Transverse colon (tissue), 4 donors: ENCODE measurements at regions not wholly inside any gene's neighbourhood (a gene's known extent, or its start where the extent isn't known, plus 50 kb on each side); places are given as distances from the start of the nearest gene placed in this dataset.
"Not testable (repeated sequence)": the region's sequence is repeated elsewhere in the genome, so short reads cannot be mapped to it uniquely, and the experiment has no call there.

Source experiments
- DNase-seq: peaks from one replicate; pipeline ENCODE4 v3.0.0-alpha.2; 2019
- H3K27ac ChIP-seq, 4 donors: fragments of 200-600 bp; sonication (generic); 2 replicates each; pipeline ENCODE4 v1.5.1; 2016 to 2018; ENCODE audit warnings: inconsistent platforms in 4 of 4
- H3K27me3 ChIP-seq: fragments of 200-600 bp; sonication (generic); 2 replicates; pipeline ENCODE4 v1.5.1; 2017; ENCODE audit warnings: inconsistent platforms
- H3K36me3 ChIP-seq, 4 donors: fragments of 200-600 bp; sonication (generic); 2 replicates each; pipeline ENCODE4 v1.5.1; 2017 to 2019; ENCODE audit warnings: inconsistent platforms in 4 of 4
- H3K4me1 ChIP-seq, 4 donors: fragments of 200-600 bp; sonication (generic); 2 replicates each; pipeline ENCODE4 v1.5.1; 2017 to 2020; ENCODE audit warnings: inconsistent platforms in 4 of 4
- H3K4me3 ChIP-seq, 4 donors: fragments of 200-600 bp; sonication (generic); 1 replicate in 1 of 4; 2 replicates in 3 of 4; pipeline versions ENCODE4 v1.5.1 to v1.6.1; 2017 to 2019; ENCODE audit warnings: inconsistent platforms in 4 of 4
- H3K9me3 ChIP-seq, 2 donors: fragments of 200-600 bp; sonication (generic); 2 replicates each; pipeline ENCODE4 v1.5.1; 2017 to 2019; ENCODE audit warnings: inconsistent platforms in 2 of 2
- EP300 ChIP-seq: sonication (generic); formaldehyde crosslinking; IDR thresholded peaks from one replicate; pipeline ENCODE4 v1.6.1; 2017; ENCODE audit warnings: antibody characterized with exemption, low read depth
- POLR2A ChIP-seq: fragments of 450-650 bp; IDR thresholded peaks from one replicate; pipeline ENCODE4 v1.6.1; 2016; ENCODE audit warnings: antibody characterized with exemption, mild to moderate bottlenecking, moderate library complexity
- POLR2AphosphoS5 ChIP-seq, 3 donors: sonication (generic); formaldehyde crosslinking; IDR thresholded peaks; one replicate each; pipeline ENCODE4 v1.6.1; 2016; ENCODE audit warnings: antibody characterized with exemption in 3 of 3
- WGBS, 2 donors: methylation state at CpG; one replicate each; pipeline ENCODE4 v1.1.5; 2018; ENCODE audit warnings: low coverage in 1 of 2; 5-methylcytosine and 5-hydroxymethylcytosine counted together
- in situ Hi-C, 4 donors: fragments of 200-750 bp; cut with MboI; loops; one replicate each; pipeline versions ENCODE4 v1.15.0 to v1.15.1; 2017; ENCODE audit warnings: low sequenced_read_pairs in 3 of 4, low pct_ligation_motif_present in 1 of 4, low pct_unique_long_range_greater_than_20kb in 1 of 4
- intact Hi-C: fragments of 100-400 bp; cut with DNase I; formaldehyde crosslinking; loops from one replicate; pipeline ENCODE4 v1.15.1; 2023; ENCODE audit warnings: low total_unique reads
- TF ChIP-seq, protein P1 (sequence below), 5 experiments: fragments of 200-600 bp in 3 of 5; fragments of 450-650 bp in 2 of 5; sonication (generic) in 3 of 5; IDR thresholded peaks; 1 replicate in 2 of 5; 2 replicates in 3 of 5; pipeline ENCODE4 v1.5.1; 2016 to 2017; ENCODE audit warnings: antibody characterized with exemption in 5 of 5, inconsistent platforms in 3 of 5, mild to moderate bottlenecking in 2 of 5, moderate library complexity in 1 of 5

GRCh38 chr2:34147780-34148179 is 548.7 kb upstream of the FAM98A start:
- in situ Hi-C loops, result no loop called here
- no peak overlapping the region for H3K4me3 ChIP-seq
- WGBS, 2 donors, result 92% methylated on average over 8 of the region's 8 CpGs; no CpG with 5 or more reads in 1 of the 2 donors

DNA sequence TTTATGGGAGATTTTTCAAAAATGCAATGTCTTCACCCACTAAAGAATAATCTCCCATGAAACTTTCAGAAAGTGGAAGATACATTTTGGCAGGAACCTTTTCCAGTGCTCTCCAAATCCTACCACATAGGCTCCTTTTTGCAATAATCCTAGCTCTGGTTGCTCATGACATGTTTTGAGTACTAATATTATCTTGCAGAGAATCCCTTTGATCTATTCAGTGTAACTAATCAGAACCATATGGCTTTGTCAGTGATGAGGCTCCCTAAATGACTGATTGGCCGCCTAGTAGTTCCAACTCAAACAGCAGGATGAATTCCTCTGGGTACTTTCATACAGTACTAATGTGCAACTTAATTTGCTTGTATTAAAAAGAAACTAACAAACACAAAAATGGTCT is 544.0 kb upstream of the FAM98A start:
- TF ChIP-seq, protein P1, sequence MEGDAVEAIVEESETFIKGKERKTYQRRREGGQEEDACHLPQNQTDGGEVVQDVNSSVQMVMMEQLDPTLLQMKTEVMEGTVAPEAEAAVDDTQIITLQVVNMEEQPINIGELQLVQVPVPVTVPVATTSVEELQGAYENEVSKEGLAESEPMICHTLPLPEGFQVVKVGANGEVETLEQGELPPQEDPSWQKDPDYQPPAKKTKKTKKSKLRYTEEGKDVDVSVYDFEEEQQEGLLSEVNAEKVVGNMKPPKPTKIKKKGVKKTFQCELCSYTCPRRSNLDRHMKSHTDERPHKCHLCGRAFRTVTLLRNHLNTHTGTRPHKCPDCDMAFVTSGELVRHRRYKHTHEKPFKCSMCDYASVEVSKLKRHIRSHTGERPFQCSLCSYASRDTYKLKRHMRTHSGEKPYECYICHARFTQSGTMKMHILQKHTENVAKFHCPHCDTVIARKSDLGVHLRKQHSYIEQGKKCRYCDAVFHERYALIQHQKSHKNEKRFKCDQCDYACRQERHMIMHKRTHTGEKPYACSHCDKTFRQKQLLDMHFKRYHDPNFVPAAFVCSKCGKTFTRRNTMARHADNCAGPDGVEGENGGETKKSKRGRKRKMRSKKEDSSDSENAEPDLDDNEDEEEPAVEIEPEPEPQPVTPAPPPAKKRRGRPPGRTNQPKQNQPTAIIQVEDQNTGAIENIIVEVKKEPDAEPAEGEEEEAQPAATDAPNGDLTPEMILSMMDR (IDR thresholded peaks at IDR 0.05), result no peak
- TF ChIP-seq POLR2A, result no peak
- no peak for TF ChIP-seq POLR2AphosphoS5 (IDR thresholded peaks at IDR 0.05)
- no peak for TF ChIP-seq EP300

More at GRCh38 chr2:34147780-34148179, 548.7 kb upstream of the FAM98A start:
- Histone ChIP-seq H3K36me3 (no peaks in the 10 kb centered on the region), H3K27ac (no peak overlapping the region), H3K27me3 (no peaks in the 10 kb centered on the region), H3K4me1 (no peaks in the 10 kb centered on the region), H3K9me3 (no peaks in the 10 kb centered on the region)
- intact Hi-C loops, result no loop called here
- TF ChIP-seq, protein P1 (IDR thresholded peaks at IDR 0.05), result no peak
- TF ChIP-seq POLR2AphosphoS5 (IDR thresholded peaks at IDR 0.05), result no peak
- no peak for TF ChIP-seq POLR2A
- no peak for TF ChIP-seq EP300
- no peak for DNase-seq

GRCh38 chr2:34142531-34143008 is 543.5 kb upstream of the FAM98A start:
- in situ Hi-C loops, H3K36me3 ChIP-seq, H3K9me3 ChIP-seq, DNase-seq, H3K27me3 ChIP-seq, H3K4me3 ChIP-seq, H3K27ac ChIP-seq, H3K4me1 ChIP-seq, intact Hi-C loops: not testable (repeated sequence)
- WGBS, 2 donors, result 87% methylated on average over 6 of the region's 18 CpGs; no CpG with 5 or more reads in 1 of the 2 donors

More for the DNA sequence above, 544.0 kb upstream of the FAM98A start:
- Histone ChIP-seq H3K27me3 (no peaks in the 10 kb centered on the region), H3K4me3 (no peak overlapping the region), H3K4me1 (no peaks in the 10 kb centered on the region), H3K27ac (no peak overlapping the region), H3K36me3 (no peaks in the 10 kb centered on the region), H3K9me3 (no peaks in the 10 kb centered on the region)
- in situ Hi-C loops (no loop called here), intact Hi-C loops (no loop called here)
- WGBS, 2 donors, result 84 to 86% methylated on average over 1 of the region's 1 CpG
- DNase-seq, result no peak

DNA sequence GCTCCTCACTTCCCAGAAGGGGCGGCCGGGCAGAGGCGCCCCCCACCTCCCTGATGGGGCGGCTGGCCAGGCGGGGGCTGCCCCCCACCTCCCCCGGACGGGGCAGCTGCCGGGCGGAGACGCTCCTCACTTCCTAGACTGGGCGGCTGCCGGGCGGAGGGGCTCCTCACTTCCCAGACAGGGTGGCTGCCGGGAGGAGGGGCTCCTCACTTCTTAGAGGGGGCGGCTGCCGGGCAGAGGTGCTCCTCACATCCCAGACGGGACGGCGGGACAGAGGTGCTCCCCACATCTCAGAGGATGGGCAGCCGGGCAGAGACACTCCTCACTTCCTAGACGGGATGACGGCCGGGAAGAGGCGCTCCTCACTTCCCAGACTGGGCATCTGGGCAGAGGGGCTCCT is 534.0 kb upstream of the FAM98A start:
- H3K27ac ChIP-seq, H3K4me1 ChIP-seq, H3K9me3 ChIP-seq, H3K27me3 ChIP-seq, in situ Hi-C loops, DNase-seq, intact Hi-C loops, H3K4me3 ChIP-seq, H3K36me3 ChIP-seq: not testable (repeated sequence)
- WGBS, 2 donors, result 89% methylated on average over 8 of the region's 24 CpGs; no CpG with 5 or more reads in 1 of the 2 donors

DNA sequence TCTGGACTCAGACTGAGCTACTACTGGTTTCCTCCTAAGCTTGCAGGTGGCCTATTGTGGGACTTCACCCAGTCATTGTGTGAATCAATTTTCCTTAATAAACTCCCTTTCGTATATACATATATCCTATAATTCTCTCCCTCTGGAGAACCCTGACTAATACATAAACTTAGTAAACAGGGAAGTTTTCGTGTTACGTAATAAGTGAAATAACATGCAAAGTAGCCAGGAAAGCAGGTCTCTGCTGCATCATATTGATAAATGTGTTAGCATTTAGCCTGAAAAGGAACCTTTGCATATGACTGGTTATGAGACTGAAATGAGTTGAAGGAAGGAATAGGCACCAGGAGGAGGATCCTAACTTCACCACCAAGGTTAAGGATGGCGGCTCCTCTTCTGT is 527.2 kb upstream of the FAM98A start:
- H3K9me3 ChIP-seq, result no peaks in the 10 kb centered on the region
- no peak overlapping the region for H3K27ac ChIP-seq
- DNase-seq, result no peak
- WGBS, 2 donors, result 93 to 100% methylated on average over 4 of the region's 4 CpGs
- TF ChIP-seq EP300, result no peak
- TF ChIP-seq POLR2AphosphoS5 (IDR thresholded peaks at IDR 0.05), result no peak
- no peak for TF ChIP-seq POLR2A
- TF ChIP-seq, protein P1 (IDR thresholded peaks at IDR 0.05), result no peak
- in situ Hi-C loops, result no loop called here
- intact Hi-C loops, result no loop called here
- no peaks in the 10 kb centered on the region for H3K27me3 ChIP-seq
- H3K4me1 ChIP-seq, result no peaks in the 10 kb centered on the region
- H3K4me3 ChIP-seq, result no peak overlapping the region
- no peaks in the 10 kb centered on the region for H3K36me3 ChIP-seq
